NCI-H1417 (cell line): ENCODE measurements at regions not wholly inside any gene's neighbourhood (a gene's known extent, or its start where the extent isn't known, plus 50 kb on each side); places are given as distances from the start of the nearest gene placed in this dataset.
"Not testable (repeated sequence)": the region's sequence is repeated elsewhere in the genome, so short reads cannot be mapped to it uniquely, and the experiment has no call there.

Source experiments
- DNase-seq, 3 experiments: peaks; one replicate each; lab custom pipeline; 2025; lab: John Stamatoyannopoulos, UW

DNA sequence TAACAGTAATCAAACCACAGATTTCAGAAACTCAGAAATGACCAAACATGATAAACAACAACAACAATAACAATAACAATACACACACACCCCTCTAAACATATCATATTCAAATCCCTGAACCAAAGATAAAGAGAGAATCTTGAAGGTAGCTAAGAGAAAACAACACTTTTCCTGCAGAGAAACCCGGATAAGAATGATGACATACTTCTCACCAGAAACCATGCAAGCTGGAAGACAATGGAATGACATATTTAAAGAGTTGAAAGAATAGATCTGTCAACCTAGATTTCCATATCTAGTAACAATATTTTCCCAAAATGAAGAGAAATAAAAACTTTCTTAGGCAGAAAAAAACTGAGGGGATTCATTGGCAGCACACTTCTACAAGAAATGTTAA lies 138.1 kb downstream of the LIG4 start:
- no peak for DNase-seq

DNA sequence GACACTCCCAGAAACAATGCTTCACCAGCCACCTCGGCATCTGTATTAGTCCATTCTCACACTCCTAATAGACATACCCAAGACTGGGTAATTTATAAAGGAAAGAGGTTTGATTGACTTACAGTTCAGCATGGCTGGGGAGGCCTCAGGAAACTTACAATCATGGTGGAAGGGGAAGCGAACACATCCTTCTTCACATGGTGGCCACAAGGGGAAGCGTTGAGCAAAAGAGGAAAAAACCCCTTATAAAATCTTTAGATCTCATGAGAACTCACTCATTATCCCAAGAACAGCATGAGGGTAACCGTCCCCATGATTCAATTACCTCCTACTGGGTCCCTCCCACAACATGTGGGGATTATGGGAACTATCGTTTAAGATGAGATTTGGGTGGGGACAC lies 140.9 kb downstream of the LIG4 start:
- not testable (repeated sequence) for DNase-seq

DNA sequence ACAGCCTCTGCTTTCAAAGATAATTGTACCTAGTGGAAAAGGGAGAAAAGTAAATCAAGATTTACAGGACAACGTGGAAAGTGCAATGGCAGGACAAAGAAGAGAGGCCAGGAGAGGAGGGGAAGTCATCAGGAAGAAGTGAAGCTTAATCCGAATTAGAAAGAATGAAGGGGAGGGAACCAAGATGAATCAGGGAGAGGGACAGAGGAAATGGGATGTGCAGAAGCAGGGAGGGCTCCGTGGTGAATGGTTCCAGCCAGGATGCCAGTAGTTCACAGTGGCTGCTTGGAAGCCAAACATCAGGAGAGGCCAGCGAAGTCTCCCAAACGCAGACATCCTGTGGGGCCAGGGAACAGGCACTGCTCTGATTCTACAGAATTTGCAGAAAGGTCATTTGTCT lies 144.4 kb downstream of the LIG4 start:
- DNase-seq, result no peak

DNA sequence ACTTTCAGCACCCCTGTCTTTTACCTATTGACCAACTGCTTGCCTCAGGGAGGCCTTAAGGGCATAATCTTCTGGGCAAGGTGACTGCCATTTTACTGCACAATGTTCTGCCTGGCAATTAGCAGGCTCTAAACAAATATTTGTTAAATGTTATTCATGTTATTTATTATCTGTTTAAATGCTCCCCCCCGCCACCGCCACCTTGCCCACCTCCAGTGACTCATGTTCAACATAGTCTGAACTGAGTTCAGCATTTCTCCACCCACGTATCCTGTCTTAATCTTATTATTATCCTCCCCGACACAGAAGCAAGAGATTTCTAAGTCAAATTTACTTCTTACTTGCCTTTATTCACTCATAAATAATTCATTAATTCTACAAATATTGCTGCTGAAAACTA lies 144.8 kb downstream of the LIG4 start:
- DNase-seq, result peak in 2 of 3 experiments; percentile 40 to 71

DNA sequence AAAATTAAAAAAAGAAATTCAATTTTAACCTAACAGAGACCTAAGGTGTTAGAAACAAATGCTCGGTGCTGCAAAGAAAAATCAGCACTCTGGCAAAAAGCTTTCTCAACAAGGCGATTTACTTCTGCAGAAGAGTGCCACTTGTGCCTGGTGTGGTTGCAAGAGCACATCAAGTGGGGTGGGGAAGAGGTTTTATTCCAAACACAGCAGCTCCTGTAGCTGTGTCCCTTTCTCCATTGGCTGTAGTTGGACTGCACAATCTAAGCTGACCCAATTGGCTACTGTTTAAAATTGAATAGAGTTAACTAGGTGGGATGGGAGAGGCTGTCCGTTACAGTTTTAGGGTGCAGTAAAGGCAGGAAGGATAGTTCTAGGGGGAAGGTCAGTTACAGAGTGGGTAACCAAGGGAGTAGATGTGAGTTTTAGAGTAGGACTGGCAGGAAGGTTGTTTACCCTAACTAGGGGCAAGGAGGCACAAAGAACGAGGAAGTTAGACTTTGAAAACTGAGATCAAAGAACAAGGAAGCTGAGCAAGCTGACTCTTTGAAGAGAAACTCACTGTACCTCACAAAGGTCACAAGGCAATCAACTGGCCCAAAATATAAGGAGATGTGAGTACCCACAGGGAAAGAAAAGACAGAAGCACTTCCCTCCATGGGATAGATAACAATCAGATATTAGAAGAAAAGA lies 145.7 kb downstream of the LIG4 start:
- no peak for DNase-seq

DNA sequence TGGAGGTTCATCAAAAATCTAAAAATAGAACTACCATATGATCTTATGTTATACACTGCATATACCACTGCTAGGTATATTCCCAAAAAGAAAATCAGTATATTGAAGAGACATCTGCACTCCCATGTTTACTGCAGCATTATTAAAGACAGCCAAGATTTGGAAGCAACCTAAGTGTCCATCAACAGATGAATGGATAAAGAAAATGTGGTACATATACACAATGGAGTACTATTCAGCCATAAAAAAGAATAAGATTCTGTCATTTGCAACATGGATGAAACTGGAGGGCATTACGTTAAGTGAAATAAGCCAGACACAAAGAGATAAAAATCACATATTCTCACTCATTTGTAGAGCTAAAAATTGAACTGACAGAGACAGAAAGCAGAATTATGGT lies 151.0 kb downstream of the LIG4 start:
- DNase-seq, result not testable (repeated sequence)

DNA sequence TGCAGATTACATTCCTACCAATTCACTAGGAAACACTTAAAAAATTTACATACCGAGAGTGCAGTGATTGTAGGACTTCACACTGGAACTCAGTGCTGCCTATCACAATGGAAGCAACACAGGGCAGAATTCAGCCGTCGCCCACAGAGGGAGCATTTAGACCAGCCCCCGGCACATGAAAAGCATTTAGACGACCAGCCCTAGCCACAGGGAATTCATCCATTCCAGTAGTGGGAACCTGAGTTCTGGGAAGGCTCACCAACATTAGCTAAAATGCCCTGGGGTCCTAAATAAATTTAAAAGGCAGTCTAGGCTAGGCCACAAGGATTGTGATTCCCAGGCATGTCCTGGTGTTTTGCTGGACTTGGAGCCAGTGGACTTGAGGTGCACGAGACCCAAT lies 155.2 kb downstream of the LIG4 start:
- DNase-seq, result no peak

DNA sequence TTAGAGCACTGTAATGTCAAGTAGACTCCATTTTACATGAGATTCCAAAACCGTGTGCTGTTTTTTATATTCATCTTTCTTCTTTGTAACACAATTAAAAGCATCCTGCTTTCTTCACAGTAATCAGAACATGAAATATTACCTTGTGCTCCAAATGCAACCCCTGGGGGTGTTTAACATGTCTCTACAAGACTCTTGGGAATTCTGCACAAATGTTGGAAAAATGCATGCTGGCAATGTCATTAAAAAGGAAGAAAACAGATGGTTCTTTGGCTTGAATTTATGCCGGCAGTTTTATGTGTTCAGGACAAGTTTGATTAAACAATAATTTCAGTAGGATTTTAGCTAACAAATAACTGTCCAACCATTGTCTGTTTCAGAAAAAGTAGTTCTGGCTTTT lies 159.1 kb downstream of the LIG4 start:
- DNase-seq, result peak in 2 of 3 experiments; percentile 45 to 53

DNA sequence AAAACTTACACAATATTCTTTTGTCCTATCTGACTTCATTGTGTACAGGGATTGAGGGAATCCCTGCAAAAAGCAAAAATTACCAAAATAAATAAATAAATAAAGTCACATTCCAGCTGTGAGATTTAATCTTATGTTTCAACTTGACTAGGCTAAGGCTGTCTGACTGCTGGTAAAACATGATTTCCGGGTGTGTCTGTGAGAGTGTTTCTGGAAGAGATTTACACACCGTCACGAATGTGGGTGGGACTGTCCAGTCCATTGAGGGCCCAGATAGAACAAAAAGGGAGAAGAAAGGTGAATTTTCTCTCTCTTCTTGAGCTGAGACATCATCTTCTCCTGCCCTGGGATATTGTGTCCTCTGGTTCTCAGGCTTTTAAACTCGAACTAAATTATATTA lies 166.1 kb downstream of the LIG4 start:
- no peak for DNase-seq

DNA sequence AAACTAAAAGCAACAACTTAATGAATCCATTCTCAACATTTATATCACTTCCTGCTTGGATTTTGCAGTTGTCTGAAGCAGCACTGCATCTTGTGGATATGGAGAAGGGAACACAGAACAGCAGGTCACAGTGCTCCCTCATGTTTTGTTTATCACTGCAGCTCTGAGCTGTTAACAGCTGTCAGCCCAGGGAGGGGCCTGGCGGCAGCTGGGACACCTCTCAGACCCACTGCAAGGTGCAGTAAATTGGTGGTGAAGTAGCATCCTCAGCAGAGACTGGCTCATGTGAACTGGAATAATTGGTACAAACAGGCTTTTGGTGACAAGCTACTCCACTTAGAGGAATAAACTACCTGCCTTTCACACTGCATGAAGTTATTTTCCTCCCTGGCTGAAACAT lies 170.4 kb downstream of the LIG4 start:
- peak; percentile 49 to 83 (median 57) for DNase-seq

DNA sequence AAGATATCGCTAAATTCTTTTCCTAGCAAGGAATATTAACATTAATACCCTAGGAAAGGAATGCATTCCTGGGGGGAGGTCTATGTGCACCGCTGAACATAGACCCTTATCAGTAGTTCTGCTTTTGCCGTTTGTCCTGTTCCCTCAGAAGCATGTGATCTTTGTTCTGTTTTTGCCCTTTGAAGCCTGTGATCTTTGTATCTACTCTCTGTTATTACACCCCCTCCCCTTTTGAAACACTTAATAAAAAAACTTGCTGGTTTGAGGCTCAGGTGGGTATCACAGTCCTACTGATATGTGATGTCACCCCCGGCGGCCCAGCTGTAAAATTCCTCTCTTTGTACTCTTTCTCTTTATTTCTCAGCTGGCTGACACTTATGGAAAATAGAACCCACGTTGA lies 172.5 kb downstream of the LIG4 start:
- DNase-seq, result not testable (repeated sequence)

DNA sequence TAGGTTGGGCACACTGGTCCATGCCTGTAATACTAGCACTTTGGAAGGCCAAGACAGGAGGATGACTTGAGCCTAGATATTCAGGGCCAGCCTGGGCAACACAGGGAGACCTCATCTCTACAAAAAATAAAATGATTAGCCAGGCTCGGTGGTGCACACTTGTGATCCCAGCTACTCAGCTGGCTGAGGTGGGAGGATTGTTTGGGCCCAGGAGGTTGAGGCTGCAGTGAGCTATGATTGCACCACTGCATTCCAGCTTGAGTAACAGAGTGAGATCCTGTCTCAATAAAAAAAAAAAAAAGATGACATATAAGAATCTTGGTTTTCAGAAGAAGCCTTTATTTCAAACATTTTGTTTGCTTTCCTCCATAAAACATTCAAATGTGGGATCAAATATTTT lies 178.0 kb downstream of the LIG4 start:
- no peak for DNase-seq

DNA sequence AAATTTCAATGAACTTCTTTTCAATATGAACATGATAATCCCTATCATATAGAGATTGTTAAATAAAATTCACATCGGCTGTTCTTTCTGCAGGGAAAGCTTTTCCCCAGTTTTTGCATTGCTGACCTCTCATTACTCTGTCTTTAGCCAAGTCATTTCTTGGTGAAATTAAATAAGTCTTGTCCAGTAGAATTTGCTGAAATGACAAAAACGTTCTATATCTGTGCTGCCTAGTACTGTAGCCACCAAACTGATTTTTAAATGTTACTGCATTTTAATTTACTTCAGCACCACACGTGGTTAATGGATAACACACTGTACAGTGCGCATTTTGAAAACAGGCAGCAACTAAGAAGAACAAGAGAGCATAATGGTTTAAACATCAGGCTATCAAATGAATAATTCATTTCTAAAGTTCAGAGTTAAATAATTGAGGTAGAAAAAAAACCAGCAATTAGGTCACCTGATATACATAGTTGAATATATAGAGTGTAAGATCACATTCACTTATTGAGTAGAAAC lies 178.9 kb downstream of the LIG4 start:
- no peak for DNase-seq

DNA sequence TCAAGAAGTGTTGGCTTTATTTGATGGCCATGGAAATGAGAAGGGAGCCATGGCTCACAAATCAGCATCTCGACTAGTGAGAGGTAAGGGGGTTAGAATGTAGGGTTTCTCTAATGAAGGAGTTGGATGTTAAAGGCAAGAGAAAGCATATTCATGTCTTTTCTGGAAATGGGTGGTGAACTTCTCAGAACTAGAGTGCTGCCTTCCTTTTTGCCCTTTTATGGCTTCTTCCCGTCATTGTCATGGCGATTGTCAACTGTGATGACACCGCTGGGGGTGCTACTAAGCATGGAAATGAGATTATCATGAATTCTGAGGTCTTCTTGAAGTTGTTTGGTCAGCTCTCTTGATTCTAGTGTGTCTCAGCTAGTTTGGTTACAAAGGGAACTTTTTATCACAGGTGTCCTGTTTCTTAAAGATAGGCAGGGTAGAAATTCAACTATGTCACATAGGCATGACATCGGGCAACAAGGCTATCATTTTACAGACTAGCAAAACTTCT lies 180.4 kb downstream of the LIG4 start:
- no peak for DNase-seq

DNA sequence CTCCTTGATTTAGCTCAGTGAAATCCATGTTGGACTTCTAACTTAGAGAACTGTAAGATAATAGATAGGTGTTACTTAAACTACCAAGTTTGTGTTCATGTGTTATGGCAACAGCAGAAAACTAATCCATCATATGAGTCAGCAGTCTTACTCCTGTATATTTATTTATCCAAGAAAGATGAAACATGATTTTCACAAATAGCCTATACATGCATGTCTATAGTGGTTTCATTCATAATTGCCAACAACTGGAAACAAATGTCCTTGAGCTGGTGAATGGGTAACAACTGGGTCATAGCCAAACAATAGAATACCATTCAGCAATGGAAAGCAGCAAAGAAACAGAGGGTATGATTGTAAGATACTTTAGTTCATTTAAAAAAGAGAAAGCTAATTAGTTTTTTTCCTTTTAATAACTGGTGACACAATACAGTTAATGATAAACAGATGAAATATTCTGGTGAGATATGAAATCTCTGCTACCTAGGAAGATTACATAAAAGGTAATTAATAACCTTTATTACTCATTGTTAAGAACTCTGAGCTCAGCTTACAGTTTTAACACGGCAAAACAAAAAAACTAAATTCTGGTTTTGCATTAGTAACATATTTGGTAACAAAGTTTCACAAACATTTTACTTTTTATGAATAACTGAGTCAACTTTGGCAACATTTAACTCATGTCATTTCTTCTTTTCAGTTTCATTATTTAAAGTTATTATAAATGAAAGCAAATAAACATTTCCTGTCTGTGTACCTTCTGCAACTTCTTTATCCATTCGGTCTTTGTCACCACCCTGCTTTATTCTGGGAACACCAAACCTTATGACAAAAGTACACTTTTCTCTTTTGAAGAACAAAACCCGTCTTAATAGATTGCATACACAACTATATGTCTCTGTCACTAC lies 181.3 kb downstream of the LIG4 start:
- DNase-seq, result peak in 1 of 3 experiments; percentile 28

DNA sequence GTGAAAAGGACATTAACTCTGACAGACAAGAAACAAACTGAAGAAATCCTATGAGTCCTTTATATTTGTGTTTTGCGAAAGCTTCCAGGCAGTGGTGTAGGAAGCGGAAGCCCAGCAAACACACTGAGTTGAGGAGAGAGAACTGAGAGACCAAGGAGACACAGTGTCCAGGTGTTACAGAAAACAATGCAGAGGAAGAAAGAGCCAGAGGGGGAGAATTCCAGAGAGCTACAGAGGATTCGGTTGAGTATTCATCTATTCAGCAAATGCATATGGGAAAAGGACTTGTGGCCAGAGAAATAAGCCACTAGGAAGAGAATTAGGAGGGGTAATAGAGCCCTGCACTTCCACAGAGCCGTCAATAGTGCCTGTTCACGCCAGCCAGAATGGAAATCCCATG lies 183.5 kb downstream of the LIG4 start:
- DNase-seq, result no peak

DNA sequence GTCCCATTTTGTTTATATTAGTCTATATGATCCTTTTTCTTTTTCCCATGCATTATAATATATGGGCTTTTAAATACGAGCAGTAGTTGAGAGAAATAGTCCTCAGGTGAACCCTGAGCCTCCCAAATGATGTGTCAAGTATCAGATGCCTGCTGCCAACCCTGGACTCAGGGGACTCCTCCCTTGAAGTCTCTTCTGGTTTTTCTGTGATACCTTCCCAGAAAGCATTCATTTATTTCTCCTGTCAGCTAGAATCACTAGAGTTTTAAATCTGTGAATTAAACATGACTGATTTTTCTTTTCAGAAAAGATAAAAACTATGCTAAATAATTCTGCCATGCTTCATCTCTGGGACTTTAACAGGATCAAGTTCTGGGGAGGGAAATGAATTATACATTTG lies 184.6 kb downstream of the LIG4 start:
- no peak for DNase-seq

DNA sequence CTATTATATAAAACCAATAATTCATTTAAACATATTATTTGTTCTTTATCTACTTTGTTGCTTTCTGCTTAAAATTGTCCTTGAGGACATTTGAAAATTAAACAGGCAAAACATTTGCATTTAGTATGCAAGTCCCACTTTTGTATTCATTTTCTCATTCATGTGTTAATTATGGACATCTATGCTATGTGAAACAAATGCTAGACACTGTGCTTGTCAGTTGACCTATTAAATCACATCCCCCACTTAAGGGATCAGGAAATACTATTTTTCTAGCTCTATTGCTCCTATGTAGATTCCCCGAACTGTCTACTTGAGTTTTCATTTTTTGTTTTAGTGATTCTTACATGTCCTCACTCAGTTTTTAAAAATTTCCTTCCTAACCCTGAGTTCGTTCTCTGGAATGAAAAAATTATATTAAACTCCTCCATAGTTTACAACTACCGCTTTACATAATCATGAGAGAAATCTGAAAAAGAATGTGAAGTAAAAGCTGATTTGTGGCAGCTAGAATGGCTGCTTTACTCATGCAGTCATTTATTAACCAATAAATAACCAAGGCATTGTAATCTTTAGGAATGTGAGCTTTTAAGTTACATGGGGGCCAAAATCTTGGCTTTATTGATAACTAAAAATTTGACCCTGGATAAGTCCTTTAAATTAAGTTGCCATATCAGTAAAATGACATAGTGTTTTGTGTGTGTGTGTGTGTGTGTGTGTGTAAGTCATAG lies 188.5 kb downstream of the LIG4 start:
- no peak for DNase-seq

DNA sequence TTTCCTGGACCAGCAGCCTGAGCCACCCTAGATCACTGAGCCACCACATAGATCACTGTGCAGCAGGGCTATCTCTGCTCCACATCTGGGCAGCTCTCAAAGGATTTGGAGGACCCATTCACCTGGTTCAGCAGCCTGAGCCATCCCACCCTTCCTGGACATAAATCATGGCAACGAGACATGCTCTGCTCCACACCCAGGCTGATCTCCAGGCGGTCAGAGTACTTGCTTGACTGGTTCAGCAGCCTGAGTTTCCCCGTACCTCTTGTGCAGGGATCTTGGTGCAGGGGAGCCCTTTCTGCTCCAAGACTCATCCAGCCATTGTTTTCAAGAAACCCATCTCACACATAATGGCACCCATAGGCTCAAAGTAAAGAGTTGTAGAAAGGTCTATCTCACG lies 195.3 kb downstream of the LIG4 start:
- peak in 1 of 3 experiments; percentile 24 for DNase-seq

DNA sequence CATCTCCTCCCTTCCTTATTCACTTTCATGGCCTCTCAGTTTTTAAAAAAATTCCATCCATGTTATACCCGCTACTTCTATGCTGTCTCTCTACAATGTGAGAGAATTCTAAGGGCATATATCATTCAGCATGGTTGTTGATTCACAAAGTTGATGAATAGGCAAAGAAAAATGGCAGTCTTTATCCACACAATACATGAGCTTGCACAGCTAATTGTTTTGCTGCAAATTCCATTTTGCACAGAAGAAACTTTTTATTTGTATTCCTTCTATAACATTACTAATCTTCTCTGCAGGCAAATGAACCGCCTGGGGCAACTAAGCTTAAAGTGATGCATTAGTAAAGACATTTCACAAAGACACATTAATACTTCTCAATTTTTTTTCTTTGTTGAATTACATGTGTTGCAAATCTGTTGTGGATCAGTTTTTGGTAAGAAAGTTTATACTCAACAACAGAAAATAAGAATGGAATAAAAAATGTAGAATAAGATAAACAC lies 196.9 kb downstream of the LIG4 start:
- DNase-seq, result no peak

DNA sequence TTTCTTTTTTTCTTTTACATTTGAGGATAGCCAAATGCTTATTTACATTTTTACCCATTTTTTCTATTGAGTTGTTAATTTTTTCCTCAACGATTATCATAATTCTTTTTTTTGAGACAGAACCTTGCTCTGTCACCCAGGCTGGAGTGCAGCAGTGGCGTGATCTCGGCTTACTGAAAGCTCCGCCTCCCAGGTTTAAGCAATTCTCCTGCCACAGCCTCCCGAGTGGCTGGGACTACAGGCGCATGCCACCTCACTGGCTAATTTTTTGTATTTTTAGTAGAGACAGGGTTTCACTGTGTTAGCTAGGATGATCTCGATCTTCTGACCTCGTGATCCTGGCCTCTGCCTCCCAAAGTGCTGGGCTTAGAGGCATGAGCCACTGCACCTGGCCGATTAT lies 208.7 kb downstream of the LIG4 start:
- no peak for DNase-seq

DNA sequence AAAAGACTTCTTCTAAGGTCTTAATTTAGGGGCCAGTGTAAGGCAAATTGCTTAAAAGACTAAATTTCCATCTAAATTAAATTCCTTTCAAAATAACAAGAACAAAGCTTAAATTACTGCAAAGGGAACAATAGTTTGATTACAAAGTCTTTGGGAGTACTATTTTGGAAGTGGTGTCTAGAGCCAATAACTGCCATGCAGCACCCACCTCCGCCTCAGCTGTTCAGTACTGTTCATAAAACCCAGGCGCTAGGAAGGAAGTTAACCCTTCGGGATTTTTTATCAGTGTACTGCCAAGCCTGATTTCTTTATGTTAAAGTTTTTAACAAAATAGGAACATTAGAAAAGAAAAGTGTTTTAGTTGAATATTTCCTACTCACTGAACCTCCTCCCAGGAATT lies 210.1 kb downstream of the LIG4 start:
- peak in 2 of 3 experiments; percentile 19 to 64 for DNase-seq
